Breast epithelium (tissue), 4 donors: ENCODE measurements at regions not wholly inside any gene's neighbourhood (a gene's known extent, or its start where the extent isn't known, plus 50 kb on each side); places are given as distances from the start of the nearest gene placed in this dataset.

Experiments
- DNase-seq, 2 donors: peaks; one replicate each; pipeline ENCODE4 v3.0.0-alpha.2; 2019; ENCODE audit warnings: low spot score in 2 of 2
- H3K27ac ChIP-seq, 2 donors: fragments of 200-600 bp; sonication (generic) in 1 of 2; one replicate each; pipeline ENCODE4 v1.5.1; 2016 to 2019; ENCODE audit warnings: mild to moderate bottlenecking in 1 of 2
- H3K27me3 ChIP-seq, 2 donors: fragments of 200-600 bp; sonication (generic) in 1 of 2; one replicate each; pipeline versions ENCODE4 v1.5.1 to v1.6.0; 2017 to 2019; ENCODE audit warnings: control low read depth in 1 of 2, mild to moderate bottlenecking in 1 of 2
- H3K36me3 ChIP-seq: fragments of 200-600 bp; one replicate; pipeline ENCODE4 v1.5.1; 2019
- H3K4me1 ChIP-seq, 2 donors: fragments of 200-600 bp; sonication (generic); one replicate each; pipeline ENCODE4 v1.5.1; 2016 to 2019; ENCODE audit warnings: control low read depth in 1 of 2
- H3K4me3 ChIP-seq, 3 donors: fragments of 200-600 bp; sonication (generic); 1 replicate in 2 of 3; 2 replicates in 1 of 3; pipeline ENCODE4 v1.5.1; 2016 to 2019; ENCODE audit warnings: mild to moderate bottlenecking in 3 of 3, moderate library complexity in 2 of 3
- H3K9me3 ChIP-seq, 2 donors: fragments of 200-600 bp; sonication (generic) in 1 of 2; one replicate each; pipeline ENCODE4 v1.5.1; 2016 to 2019; ENCODE audit warnings: control low read depth in 1 of 2
- POLR2A ChIP-seq: fragments of 450-650 bp; IDR thresholded peaks from one replicate; pipeline ENCODE4 v1.6.1; 2016; ENCODE audit warnings: antibody characterized with exemption, mild to moderate bottlenecking, moderate library complexity
- POLR2AphosphoS5 ChIP-seq, 3 donors: sonication (generic); formaldehyde crosslinking; IDR thresholded peaks; one replicate each; pipeline ENCODE4 v1.6.1; 2017; ENCODE audit warnings: antibody characterized with exemption in 3 of 3
- intact Hi-C: fragments of 100-400 bp; cut with DNase I; formaldehyde crosslinking; loops from one replicate; pipeline ENCODE4 v1.15.1; 2023; ENCODE audit warnings: low total_unique reads
- TF ChIP-seq, protein P1 (sequence below), 3 donors: fragments of 450-650 bp; IDR thresholded peaks; one replicate each; pipeline ENCODE4 v1.5.1; 2016 to 2017; ENCODE audit warnings: antibody characterized with exemption in 3 of 3, mild to moderate bottlenecking in 3 of 3, moderate library complexity in 3 of 3

DNA sequence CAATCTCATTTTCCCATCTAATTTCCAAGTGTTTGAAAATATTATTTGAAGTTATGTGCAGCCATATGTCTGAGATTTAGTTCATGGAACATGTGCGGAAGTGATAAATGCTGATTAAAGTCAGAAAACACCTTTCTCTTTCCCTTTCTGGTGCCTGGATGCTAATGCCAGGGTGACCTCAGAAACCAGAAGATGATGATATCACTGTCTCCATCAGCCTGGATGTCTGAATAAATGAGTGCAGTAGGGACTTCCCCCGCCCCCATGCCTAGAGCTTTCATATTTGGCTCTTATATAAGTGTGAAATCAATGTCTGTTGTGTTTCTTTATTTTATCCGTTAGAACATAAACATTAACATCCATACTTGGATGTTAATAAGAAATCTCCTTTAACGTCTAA is 261.9 kb upstream of the LRIG3 start:
- DNase-seq: no peak
- Histone ChIP-seq H3K36me3 (no peaks in the 10 kb centered on the region), H3K4me1 (no peaks in the 10 kb centered on the region), H3K9me3 (no peaks in the 10 kb centered on the region), H3K27me3 (no peaks in the 10 kb centered on the region), H3K27ac (no peak overlapping the region), H3K4me3 (no peak overlapping the region)
- intact Hi-C loops: loop anchor here (5.0 to 10.0 kb wide), 2 partner anchors 827 to 1245 kb away; no protein-coding TSS in a partner anchor
- no peak for TF ChIP-seq POLR2AphosphoS5 (IDR thresholded peaks at IDR 0.05)

GRCh38 chr12:59181196-59181777 is 261.0 kb upstream of the LRIG3 start:
- Histone ChIP-seq H3K4me3 (no peak overlapping the region), H3K27ac (no peak overlapping the region), H3K36me3 (no peaks in the 10 kb centered on the region), H3K4me1 (no peaks in the 10 kb centered on the region), H3K9me3 (peaks cover 0 to 1% of the 10 kb centered on the region in 2 donors), H3K27me3 (no peaks in the 10 kb centered on the region)
- intact Hi-C loops: loop anchor here (5.0 to 10.0 kb wide), 2 partner anchors 826 to 1244 kb away; no protein-coding TSS in a partner anchor
- DNase-seq: no peak
- TF ChIP-seq POLR2AphosphoS5 (IDR thresholded peaks at IDR 0.05): no peak
- TF ChIP-seq, protein P1, sequence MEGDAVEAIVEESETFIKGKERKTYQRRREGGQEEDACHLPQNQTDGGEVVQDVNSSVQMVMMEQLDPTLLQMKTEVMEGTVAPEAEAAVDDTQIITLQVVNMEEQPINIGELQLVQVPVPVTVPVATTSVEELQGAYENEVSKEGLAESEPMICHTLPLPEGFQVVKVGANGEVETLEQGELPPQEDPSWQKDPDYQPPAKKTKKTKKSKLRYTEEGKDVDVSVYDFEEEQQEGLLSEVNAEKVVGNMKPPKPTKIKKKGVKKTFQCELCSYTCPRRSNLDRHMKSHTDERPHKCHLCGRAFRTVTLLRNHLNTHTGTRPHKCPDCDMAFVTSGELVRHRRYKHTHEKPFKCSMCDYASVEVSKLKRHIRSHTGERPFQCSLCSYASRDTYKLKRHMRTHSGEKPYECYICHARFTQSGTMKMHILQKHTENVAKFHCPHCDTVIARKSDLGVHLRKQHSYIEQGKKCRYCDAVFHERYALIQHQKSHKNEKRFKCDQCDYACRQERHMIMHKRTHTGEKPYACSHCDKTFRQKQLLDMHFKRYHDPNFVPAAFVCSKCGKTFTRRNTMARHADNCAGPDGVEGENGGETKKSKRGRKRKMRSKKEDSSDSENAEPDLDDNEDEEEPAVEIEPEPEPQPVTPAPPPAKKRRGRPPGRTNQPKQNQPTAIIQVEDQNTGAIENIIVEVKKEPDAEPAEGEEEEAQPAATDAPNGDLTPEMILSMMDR (IDR thresholded peaks at IDR 0.05): no peak
- no peak for TF ChIP-seq POLR2A

GRCh38 chr12:59179231-59179630 is 258.9 kb upstream of the LRIG3 start:
- no peaks in the 10 kb centered on the region for H3K36me3 ChIP-seq
- H3K4me1 ChIP-seq: no peaks in the 10 kb centered on the region
- H3K27ac ChIP-seq: no peak overlapping the region
- peaks cover 0 to 5% of the 10 kb centered on the region in 2 donors for H3K9me3 ChIP-seq
- no peaks in the 10 kb centered on the region for H3K27me3 ChIP-seq
- H3K4me3 ChIP-seq: no peak overlapping the region
- no peak for DNase-seq
- intact Hi-C loops: no loop called here
- TF ChIP-seq POLR2AphosphoS5 (IDR thresholded peaks at IDR 0.05) (no peak), POLR2A (no peak)
- TF ChIP-seq, protein P1 (IDR thresholded peaks at IDR 0.05): no peak

GRCh38 chr12:59173695-59174094 is 253.4 kb upstream of the LRIG3 start:
- no peak for TF ChIP-seq POLR2A
- TF ChIP-seq, protein P1 (IDR thresholded peaks at IDR 0.05): no peak
- TF ChIP-seq POLR2AphosphoS5 (IDR thresholded peaks at IDR 0.05): no peak
- Histone ChIP-seq H3K27ac (no peak overlapping the region), H3K4me3 (no peak overlapping the region), H3K9me3 (peaks cover 0 to 5% of the 10 kb centered on the region in 2 donors), H3K36me3 (no peaks in the 10 kb centered on the region), H3K4me1 (no peaks in the 10 kb centered on the region), H3K27me3 (no peaks in the 10 kb centered on the region)
- no peak for DNase-seq
- intact Hi-C loops: no loop called here

GRCh38 chr12:59168647-59169046 is 248.3 kb upstream of the LRIG3 start:
- Histone ChIP-seq H3K9me3 (no peaks in the 10 kb centered on the region), H3K36me3 (no peaks in the 10 kb centered on the region), H3K27ac (no peak overlapping the region), H3K4me1 (no peaks in the 10 kb centered on the region), H3K27me3 (no peaks in the 10 kb centered on the region), H3K4me3 (no peak overlapping the region)
- intact Hi-C loops: no loop called here
- DNase-seq: no peak
- TF ChIP-seq POLR2A (no peak), POLR2AphosphoS5 (IDR thresholded peaks at IDR 0.05) (no peak)
- TF ChIP-seq, protein P1 (IDR thresholded peaks at IDR 0.05): no peak
